ENCODE measurements at regions not wholly inside any gene's neighbourhood (a gene's known extent, or its start where the extent isn't known, plus 50 kb on each side); places are given as distances from the start of the nearest gene placed in this dataset.

GRCh38 chr13:105974380-105974779 is 561.1 kb downstream of the EFNB2 start:
- TF ChIP-seq CTCF (IDR thresholded peaks at IDR 0.05), result no peak
- TF ChIP-seq EP300 (IDR thresholded peaks at IDR 0.05), result no peak
- TF ChIP-seq POLR2A (IDR thresholded peaks at IDR 0.05), result no peak
- TF ChIP-seq POLR2AphosphoS5 (IDR thresholded peaks at IDR 0.05), result no peak

Measured in gastroesophageal sphincter (tissue), 3 donors.